AG08395 (cell line): ENCODE measurements at regions not wholly inside any gene's neighbourhood (a gene's known extent, or its start where the extent isn't known, plus 50 kb on each side); places are given as distances from the start of the nearest gene placed in this dataset.
"Not testable (repeated sequence)": the region's sequence is repeated elsewhere in the genome, so short reads cannot be mapped to it uniquely, and the experiment has no call there.

Experiments
- DNase-seq: peaks from one replicate; pipeline ENCODE4 v3.0.0; 2012; ENCODE audit warnings: mixed read lengths, low spot score

DNA sequence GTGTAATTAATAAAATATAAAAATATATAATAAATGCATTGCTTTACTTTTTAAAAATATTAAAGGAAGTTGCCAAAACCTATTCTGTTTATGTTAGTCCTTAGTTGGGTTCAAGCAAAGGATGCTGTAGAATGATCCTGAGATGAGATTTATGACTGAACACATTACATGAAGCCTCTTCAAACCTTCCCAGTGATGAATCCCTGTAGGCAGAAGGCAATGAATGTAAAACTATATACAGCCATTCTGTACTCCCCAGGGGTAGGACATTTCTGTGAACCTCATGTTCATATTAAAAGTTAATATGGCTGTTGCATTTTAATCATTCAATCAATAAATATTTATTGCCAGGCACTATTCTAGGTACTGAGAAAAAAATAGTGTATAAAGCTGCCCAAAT lies 166.0 kb downstream of the RFPL4B start:
- no peak for DNase-seq

DNA sequence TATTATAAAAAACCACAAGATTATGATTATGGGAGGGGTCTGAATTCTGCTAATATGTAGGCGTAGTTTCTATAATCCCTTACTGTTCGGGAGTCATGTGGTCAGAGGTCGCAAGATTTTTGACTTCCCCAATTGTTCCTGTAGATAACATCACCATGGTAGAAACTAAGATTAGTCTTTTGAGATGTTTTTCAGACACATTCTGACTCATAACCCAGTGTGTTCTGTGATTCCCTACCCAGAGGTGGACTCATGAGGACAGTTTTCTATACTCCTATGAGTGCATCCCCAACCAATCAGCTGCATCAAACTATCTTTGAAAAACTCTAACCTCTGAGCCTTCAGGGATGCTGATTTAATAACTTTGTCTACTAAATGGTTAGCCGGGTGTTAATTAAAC lies 175.5 kb downstream of the RFPL4B start:
- no peak for DNase-seq

- DNase-seq, result no peak
Measured at GRCh38 chr6:112524071-112524470, 176.9 kb downstream of the RFPL4B start.

DNA sequence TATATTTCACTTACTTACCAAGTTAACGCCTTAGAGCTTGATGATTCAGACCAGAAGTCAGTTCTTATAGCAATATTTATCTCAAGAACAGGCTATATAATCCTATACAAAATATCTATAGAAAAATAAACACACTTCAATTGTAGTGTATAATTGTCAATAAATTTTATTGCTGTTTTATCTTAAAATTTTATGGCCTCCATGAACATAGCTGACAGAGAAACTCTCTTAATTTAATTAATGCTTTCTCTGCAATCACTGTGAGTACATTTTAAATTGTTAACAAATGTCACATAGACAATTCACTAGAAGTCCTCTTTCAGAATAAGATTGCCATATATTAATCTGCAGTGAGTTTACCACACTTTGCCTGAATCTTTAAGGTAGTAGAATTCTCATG lies 178.6 kb downstream of the RFPL4B start:
- DNase-seq, result no peak

- no peak for DNase-seq
Measured at GRCh38 chr6:112526594-112526993, 179.5 kb downstream of the RFPL4B start.

DNA sequence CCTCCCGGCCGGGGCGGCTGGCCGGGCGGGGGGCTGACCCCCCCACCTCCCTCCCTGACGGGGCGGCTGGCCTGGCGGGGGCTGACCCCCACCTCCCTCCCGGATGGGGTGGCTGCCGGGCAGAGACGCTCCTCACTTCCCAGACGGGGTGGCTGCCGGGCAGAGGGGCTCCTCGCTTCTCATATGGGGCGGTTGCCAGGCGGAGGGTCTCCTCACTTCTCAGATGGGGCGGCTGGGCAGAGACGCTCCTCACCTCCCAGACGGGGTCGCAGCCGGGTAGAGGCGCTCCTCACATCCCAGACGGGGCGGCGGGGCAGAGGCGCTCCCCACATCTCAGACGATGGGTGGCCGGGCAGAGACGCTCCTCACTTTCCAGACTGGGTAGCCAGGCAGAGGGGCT lies 181.2 kb downstream of the RFPL4B start:
- DNase-seq, result not testable (repeated sequence)

DNA sequence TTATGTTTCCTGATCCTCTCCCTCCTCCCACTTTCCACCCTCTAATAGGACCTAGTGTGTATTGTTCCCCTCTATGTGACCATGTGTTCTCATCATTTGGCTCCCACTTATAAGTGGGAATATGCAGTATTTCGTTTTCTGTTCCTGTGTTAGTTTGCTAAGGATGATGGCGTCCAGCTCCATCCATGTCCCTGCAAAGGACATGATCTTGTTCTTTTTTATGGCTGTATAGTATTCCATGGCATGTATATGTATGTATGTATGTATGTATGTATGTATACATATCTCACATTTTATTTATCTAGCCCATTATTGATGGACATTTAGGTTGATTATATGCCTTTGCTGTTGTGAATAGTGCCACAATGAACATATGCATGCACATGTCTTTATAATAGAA lies 188.7 kb downstream of the RFPL4B start:
- DNase-seq, result no peak

DNA sequence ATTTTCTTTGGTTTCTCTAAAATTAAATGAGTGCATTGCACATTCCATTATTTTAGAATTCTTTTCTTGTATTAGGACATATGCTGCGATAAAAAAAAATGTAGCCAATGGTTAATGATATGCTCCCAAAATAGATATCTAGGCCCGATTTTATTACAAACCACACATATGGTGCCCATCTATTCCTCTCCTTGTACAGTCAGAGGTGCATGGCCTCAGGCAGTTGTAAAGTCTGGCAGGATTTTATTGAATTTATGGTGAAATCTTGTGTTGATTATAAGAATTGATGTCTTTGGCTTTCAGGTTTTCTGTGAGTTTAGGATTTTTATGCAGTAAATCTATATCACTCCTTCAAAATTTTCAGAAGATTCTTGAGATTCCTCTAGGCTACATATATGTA lies 192.2 kb downstream of the RFPL4B start:
- peak; percentile 43 for DNase-seq

DNA sequence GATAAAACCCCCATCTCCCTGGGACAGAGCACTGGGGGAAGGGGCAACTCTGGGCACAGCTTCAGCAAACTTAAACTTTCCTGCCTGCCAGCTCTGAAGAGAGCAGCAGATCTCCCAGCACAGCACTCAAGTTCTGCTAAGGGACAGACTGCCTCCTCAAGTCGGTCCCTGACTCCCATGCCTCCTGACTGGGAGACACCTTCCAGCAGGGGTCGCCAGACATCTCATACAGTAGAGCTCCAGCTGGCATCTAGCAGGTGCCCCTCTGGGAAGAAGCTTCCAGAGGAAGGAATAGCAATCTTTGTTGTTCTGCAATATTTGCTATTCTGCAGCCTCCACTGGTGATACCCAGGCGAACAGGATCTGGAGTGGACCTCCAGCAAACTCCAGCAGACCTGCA lies 194.7 kb downstream of the RFPL4B start:
- DNase-seq, result not testable (repeated sequence)

DNA sequence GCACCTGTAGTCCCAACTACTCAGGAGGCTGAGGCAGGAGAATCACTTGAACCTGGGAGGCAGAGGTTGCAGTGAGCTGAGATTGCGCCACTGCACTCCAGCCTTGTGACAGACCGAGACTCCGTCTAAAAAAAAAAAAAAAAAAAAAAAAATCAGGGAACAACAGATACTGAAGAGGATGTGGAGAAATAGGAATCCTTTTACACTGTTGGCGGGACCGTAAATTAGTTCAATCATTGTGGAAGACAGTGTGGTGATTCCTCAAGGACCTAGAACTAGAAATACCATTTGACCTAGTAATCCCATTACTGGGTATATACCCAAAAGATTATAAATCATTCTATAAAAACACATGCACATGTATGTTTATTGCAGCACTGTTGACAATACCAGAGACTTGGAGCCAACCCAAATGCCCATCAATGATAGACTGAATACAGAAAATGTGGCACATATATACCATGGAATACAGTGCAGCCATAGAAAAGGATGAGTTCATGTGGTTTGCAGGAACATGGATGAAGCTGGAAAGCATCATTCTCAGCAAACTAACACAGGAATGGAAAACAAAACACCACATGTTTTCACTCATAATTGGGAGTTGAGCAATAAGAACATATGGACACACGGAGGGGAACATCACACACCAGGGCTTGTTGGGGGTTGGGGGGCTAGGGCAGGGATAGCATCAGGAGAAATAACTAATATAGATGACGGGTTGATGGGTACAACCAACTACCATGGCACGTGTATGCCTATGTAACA lies 200.4 kb downstream of the RFPL4B start:
- not testable (repeated sequence) for DNase-seq

GRCh38 chr6:112549749-112550148 lies 202.6 kb downstream of the RFPL4B start:
- no peak for DNase-seq

DNA sequence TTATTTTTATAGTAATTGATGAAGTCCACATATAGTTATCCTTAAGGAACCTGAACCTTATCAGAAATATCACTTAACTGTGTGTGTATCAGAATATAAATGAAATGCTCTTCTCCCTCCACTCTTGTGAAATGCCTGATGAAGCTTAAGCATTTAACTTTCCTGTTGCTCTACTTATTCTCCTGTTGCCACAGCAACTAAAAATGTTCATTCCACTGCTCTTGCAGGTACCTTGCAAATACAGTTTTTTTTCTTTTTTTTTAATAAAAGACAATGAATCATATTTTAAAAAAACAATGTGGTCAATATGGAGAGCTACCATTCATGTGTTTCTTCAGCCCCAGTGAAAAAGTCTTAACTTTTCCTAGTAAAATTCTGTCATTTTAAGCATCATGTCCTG lies 210.3 kb downstream of the RFPL4B start:
- DNase-seq, result no peak

- DNase-seq, result no peak
Measured at GRCh38 chr6:112557961-112558360, 210.8 kb downstream of the RFPL4B start.

GRCh38 chr6:112560651-112561050 lies 213.5 kb downstream of the RFPL4B start:
- no peak for DNase-seq

DNA sequence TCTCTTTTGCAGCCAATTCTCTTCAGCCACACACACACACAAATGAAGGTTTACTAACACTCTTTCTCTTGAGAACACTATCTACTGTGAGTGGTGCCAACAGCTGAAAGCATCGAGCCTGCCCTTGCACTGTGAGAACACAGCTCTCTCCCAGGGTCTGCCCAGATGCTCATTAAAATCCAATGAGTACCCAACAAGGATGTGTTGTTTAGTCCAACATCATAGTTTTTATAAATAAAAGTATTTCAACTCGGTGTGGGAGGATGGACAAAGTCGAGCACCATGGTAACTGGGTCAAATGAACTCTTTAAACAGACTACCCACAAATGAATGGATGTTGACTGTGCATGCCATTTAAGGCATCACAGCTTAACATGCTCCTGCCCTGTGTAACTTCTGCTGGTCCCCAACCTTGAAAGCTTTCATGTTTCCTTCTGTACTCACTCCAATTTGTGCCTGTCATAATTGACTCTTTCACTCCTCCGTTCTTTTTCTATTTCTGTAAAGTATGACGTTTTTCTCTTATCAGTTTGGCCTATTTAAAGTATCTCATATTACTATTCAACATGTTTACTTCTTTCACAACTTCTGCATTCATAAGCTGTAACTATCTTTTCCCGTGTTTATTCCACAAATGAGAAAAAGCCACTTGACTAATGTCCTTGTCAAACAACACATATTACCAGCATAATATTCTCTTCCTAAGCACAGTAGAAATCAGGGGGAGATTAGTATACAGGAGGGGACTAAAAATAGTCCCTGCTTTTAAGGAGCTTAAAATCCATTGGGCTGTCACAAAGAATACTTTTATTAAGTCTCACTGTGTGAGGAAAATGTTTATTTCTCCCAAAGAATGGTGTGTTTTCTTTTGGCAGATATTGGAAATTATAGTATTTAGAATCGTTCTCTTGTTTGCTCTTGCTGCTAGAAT lies 215.4 kb downstream of the RFPL4B start:
- DNase-seq, result no peak

DNA sequence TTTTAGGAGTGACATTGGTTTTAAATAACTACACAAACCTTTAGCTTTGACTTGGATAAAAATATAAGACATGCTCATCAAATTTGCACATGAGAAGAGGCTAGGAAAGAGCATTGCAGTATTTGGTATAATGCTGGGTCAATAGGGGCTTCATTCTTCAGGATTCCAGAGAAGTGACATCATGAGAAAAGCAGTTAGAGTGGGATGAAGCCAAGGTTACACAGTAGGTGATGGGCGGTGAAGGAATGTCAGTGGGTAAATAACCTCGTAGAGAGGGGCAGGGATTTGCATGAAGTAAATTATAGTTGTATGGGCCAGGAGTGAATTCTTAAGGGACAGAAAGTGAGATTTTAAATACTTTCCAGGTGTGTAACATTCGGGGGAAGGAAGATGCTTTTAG lies 216.2 kb downstream of the RFPL4B start:
- DNase-seq, result peak; percentile 20

DNA sequence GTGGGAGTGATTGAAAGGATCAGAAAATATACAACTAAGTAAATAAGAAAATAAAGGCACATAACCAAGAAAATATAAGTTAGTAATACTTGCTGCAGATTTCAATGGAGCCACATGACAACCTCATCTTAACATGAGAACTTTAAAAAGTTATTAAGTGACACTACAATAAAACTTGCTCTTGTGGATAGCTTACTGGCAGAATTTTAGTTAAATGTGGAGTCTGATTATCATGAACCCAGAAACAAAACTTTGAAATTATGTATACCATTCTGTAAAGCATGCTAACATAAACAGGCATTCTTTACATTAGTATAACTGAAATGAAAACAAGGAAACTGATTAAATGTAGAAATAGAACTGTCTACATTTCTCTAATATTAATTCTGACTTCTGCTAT lies 220.9 kb downstream of the RFPL4B start:
- DNase-seq, result no peak

DNA sequence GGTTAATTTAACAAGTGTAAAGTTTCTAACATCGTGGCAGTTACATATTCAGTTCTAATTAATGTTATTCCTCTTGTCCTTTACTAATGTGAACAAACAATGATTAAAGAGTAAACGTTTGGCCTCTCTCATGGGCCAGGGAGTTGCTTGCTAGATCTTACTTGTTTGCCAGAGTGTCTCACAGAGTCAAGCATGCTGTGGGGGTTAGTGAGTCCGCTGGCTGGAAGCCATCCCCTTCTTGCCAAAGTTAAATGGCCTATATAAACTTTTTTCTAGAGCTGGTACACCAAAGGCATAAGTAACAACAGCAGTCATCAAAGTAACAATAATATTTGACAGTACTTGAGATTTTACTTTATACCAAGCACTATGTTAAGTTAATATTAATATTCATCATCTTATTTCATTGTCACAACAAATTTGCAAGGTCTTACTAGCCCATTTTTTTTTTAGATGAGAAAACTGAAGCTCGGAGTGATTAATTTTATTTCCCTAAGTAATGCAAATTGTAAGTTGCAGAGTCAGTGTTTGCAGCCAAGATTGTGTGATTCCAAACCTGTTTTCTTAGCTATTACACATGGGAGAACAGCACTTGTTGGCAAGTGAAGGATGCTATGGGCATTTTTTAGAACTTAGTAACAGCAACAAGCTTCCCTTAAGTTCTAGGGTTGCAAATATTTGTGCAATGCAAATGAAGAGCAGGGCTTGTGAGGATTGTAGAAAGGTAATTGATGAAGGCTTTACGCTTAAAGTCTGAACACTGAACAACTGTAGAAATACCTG lies 224.5 kb downstream of the RFPL4B start:
- DNase-seq, result peak; percentile 66

DNA sequence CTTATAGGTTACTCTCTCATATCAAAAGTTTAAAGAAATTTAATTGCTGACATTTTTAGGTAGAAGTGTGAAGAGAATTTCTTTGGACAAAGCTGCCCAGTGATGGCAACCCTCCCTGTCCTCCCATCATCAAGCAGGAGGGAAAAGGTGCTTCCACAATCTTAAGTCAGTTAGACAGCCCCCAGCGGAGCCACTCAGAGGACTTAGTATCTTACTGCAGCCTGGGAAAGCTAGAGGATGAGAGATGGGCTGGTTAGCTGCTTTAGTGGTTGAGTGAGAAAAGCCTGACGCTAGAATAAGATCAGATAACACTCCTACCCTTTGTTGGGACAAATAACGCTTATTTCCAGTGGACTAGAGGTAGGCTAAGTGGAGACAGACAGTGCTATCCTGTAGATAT lies 227.1 kb downstream of the RFPL4B start:
- no peak for DNase-seq

- no peak for DNase-seq
Measured at GRCh38 chr6:112575309-112575834, 228.2 kb downstream of the RFPL4B start.

DNA sequence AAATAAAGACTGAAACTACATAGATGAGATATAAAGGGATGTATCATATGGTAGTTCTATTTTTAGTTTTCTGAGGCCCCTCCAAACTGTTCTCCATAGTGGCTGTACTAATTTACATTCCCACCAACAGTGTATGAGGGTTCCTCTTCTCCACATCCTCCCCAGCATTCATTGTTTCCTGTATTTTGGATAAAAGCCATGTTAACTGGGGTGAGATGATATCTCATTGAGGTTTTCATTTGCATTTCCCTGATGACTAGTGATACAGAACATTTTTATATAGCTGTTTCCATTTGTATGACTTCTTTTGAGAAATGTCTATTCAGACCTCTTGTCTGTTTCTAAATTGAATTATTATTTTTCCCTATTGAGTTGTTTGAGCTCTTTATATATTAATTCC lies 229.3 kb downstream of the RFPL4B start:
- DNase-seq, result no peak

GRCh38 chr6:112579601-112580000 lies 232.5 kb downstream of the RFPL4B start:
- no peak for DNase-seq
